Hematopoietic multipotent progenitor cell treated with erythropoietin and hydrocortisone succinate and interleukin-3 and kit ligand, for 4 days (in vitro differentiated cells): ENCODE measurements at regions not wholly inside any gene's neighbourhood (a gene's known extent, or its start where the extent isn't known, plus 50 kb on each side); places are given as distances from the start of the nearest gene placed in this dataset.
"Not testable (repeated sequence)": the region's sequence is repeated elsewhere in the genome, so short reads cannot be mapped to it uniquely, and the experiment has no call there.

ENCODE experiments used
- DNase-seq: peaks from one replicate; pipeline ENCODE4 v3.0.0-alpha.2; 2015

DNA sequence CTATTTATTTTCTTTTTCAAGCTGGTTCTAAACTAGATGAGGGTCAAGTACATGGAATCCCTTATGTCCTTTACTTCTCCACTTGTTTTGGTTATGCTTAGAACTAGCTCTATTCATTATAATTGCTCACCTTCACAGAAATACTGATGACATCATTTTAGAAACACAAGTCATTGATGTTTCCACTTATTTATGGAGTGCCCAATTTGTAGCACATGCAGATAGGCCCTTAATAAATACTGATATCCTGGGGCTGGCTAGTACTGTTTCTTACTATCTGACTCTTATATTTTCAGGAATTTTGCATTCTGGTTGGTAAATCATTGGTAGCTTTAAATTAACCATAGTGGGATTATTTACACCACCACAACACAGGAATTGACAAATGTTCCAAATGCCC, 112.2 kb downstream of the NAA11 start:
- no peak for DNase-seq

DNA sequence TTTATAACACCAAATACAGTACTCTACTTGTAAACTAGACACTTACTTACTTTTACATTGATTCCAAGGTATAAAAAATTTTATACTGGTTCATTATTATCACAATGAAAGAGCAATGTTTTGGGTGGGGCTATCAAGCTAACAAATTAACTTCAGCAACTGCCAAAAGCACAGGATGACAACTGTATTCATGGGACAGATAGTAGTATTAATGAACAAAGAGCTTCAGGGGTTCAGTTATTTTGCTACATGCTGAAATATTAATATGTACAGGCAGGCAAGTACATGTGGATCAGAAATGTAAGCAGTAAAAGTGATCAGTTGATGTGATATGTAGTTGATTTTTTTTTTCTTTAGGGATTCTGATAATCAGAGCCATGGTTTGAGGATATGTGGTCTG, 112.9 kb downstream of the NAA11 start:
- DNase-seq: no peak

DNA sequence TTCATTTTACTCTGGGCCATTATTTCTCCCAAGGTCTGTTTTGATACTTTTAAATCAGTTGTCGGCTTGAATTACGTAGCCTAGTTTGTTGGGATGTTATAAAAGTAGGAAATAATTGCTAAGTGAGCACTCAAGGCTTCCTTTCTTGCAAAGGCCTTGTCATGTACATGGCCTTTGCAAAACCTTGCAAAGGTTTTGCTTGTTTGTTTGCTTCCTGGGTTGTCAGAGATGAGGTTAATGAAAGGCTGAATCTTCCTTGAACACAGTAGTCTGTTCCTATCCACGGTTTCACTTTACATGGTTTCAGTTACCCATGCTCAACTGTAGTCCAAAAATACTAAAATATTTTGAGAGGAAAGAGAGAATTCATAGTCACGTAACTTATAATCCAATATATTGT, 113.5 kb downstream of the NAA11 start:
- no peak for DNase-seq

DNA sequence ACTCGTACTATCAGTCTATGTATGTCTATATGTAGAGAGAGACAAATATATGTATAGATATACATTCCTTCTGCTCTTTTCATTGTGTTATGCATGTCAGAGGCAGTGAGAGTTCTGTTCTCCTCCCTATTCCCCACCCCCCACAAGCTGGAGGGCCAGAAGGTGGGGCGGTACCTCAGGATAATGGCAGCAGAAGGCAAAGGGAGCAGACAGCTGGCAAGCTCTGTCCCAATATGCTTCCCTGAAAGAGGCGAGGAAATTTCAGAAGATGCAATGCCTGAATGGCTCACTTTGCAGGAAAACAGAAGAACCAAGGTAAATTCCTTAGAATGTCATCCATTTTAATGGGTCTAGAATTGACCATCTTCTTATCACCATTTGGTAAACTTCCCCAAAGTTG, 114.4 kb downstream of the NAA11 start:
- DNase-seq: no peak

DNA sequence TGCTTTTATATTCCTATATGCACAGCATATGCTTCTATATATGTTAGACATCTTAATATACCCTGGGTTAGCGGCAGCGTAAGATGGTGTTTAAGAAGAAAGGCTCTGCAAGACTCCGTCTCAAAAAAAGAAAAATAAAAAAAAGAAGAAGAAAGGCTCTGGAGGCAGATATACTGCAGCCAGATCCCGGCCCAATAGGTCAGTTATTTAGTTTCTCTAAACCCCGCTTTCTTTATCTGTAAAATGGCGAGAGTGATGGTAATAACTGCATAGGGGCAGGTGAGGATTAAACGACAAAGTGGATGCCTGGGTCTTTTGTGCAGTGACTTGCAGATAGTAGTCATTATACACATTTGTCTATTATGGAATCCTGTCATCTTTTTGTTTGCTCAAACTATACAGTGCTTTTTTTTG, 115.2 kb downstream of the NAA11 start:
- DNase-seq: no peak

DNA sequence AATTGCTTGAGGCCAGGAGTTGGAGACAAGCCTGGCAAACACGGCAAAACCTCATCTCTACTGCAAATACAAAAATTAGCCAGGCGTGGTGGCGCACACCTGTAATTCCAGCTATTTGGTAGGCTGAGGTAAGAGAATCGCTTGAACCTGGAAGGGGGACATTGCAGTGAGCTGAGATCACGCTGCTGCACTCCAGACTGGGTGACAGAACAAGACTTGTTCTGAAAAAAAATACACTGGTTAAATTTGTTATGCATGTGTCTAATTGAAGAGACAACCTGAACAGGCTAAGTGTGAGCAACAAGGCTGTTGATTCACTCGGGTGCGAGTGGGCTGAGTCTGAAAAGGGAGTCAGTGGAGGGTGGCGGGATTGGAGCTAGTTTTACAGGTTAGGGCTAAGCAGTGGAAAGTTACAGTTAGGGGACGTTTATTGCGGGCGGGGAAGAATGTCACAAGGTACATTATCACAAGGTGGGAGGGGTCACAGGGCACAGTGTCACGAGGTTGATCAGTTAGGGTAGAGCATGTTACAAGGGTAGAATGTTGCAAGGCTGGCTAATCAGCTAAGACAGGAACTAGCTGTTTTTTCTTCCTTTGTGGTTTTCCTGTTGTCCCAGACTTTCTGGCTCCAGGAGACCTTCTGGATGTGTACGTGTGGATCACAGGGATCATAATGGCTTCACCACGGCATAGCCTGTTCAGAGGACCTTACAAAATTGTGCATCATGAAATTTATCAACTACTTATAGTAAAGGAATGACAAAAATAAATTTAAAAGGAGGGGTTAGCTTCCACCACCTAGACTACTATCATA, 115.8 kb downstream of the NAA11 start:
- DNase-seq: peak; percentile 94

DNA sequence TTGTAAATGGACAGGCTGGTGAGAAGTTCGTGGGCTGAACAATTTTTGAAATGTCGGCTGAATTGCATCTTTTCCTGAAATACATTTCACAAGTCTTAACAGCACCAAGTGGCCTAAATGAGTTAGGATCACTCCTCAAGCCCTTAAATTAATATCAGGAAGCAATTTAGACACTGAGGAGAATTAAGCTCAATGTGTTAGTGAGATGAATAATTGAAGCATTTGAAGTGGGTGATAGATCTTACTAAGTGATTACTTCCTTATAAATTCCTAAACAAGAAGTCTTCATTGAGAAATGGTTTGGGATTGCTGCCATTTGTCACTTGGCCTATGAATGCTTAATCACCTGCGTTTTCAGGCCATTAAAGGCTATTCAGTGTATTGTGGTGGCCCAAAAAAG, 116.8 kb downstream of the NAA11 start:
- DNase-seq: no peak

DNA sequence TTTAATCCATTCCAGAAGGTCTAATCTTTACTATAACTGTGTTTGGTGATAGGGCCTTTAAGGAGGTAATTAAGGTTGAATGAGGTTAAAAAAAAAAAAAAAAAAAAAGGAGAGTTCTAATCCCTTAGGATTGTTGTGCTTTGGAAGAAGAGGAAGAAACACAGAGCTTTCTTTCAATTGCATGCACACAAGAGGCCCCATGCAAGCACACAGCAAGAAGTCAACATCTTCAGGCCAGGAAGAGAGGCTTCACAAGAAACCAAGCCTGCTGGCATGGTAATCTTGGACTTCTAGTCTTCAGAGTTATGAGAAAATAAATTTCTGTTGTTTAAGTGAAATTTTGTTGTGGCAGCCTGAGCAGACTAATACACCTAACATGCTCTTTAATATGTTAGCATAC, 118.6 kb downstream of the NAA11 start:
- DNase-seq: no peak

DNA sequence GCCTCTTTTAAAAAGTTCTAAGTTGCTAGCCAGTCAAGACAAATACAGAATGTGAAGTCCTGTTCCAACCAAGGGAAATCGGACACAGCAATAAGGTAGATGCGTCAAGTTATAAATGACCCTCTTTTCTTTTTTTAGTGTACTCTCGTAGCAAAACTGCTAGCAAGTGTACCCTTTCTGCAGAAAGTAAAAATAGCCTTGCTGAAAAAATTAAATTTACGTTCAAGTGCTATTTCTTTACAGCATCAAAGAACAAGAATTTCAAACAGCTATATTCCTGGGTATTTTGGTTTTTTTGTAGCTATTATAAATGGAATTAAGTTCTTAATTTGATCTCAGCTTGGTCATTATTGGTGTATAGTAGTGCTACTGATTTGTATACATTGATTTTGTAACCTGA, 119.2 kb downstream of the NAA11 start:
- no peak for DNase-seq

DNA sequence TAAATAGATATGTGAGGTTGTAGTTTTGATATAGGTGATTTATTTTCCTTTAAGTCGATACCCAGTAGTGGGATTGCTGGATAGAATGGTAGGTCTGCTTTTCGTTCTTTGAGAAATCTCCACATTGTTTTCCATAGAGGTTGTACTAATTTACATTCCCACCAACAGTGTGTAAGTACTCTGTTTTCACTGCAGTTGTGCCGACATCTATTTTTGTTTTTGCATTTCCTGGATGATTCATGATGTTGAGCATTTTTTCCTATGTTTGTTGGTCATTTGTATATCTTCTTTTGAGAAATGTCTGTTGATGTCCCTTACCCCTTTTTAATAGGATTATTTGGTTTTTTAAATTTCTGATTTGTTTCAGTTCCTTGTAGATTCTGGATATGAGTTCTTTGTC, 120.7 kb downstream of the NAA11 start:
- no peak for DNase-seq

DNA sequence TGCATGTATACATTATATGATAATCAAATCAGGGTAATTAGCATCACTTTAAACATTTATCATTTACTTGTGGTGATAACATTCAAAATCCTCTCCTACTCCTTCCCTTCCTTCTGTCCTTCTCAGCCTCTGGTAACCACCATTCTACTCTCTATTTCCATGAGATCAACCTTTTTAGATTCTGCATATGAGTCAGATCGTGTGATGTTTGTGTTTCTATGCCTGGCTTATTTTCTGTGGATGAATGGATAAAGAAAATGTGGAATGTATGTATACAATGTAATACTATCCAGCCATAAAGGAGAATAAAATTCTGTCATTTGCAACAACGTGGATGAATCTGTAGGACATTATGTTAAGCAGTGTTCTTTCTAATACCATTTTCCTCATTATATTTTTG, 123.9 kb downstream of the NAA11 start:
- no peak for DNase-seq

DNA sequence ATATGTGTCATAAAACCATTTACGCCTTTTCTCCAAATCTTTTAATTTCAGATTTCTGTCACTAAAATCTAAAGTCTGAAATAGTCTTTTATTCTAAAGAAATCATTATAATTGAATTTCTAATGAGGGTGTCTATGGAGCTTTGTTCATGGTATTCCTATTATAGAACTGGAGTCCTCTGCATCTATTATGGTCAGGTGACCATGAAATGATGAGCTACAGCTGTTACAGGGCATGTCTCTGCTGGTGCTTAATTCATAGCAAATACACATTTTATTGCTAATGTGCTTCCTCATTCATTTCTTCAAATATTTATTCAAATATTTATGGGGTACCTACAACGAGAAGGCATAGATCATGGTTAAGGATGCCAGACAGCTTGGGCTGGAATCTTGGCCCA, 126.1 kb downstream of the NAA11 start:
- DNase-seq: no peak

DNA sequence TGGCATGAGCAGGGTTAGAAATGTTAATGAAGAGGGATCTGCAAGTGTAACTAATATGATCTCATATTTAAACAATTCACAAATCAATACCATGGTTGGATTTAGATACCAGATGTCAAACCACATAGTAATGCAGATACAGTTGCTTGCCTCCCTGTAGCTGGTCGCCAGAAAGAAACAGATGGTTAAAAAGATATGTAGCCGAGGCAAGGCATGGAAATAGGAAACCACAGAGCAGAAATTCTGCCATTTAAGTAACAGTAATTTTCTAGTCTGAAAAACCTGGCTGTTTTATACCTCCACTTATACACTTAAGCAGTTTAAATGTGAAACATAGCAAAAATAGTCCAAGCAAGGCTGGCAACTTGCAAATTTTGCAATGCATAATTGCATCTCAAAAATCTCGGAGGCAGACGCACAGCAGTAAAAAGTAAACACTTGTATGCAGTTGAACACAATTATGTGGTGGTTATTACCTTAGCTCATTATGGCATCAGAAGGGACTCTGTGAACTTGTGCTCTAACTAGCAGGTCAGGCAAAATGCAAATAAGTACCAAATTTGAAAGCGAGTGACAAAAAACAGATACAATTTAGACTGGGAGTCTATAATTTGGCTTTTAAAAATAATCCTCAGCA, 126.8 kb downstream of the NAA11 start:
- DNase-seq: peak; percentile 88

DNA sequence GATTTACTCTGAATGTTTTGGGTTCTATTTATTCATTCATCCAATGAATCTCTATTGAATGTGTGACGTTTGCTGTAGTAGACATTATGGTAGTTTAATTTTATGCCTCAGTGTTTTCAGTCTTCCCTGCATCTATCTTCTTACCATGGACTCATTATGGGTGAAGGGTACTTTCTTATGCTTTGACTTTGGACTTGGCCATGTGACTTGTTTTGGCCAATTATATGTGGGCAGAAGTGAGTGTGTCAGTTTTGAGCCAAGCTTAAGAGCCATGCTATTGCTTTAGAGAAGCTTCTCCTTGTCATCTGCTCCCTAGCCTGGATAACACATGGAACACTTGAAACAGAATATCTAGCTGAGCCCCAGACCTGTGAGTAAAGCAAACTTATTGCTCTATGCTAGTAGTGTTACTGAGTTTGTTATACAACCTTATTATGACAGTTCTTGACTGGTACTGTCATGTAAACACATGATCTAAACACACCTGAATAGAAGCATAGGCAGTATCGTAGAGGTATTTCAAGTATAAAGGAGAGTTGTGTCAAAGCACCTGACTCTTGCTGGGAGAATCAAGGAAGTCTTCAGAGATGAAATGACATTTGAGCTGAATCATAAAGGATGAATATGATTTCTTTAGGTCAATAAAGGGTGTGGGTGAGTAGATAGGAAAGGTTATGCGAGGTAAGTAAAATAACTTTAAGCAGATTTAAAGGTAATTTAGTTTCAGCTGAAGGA, 128.4 kb downstream of the NAA11 start:
- no peak for DNase-seq

DNA sequence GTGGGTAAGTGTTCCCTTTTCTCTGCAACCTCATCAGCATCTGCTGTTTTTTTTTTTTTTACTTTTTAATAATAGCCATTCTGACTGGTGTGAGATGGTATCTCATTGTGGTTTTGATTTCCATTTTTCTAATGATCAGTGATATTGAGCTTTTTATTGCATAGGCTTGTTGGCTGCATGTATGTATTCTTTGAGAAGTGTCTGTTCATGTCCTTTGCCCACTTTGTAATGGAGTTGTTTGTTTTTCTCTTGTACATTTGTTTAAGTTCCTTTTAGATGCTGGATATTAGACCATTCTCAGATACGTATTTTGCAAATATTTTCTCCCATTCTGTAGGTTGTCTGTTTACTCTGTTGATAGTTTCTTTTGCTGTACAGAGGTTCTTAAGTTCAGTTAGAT, 134.6 kb downstream of the NAA11 start:
- DNase-seq: not testable (repeated sequence)

DNA sequence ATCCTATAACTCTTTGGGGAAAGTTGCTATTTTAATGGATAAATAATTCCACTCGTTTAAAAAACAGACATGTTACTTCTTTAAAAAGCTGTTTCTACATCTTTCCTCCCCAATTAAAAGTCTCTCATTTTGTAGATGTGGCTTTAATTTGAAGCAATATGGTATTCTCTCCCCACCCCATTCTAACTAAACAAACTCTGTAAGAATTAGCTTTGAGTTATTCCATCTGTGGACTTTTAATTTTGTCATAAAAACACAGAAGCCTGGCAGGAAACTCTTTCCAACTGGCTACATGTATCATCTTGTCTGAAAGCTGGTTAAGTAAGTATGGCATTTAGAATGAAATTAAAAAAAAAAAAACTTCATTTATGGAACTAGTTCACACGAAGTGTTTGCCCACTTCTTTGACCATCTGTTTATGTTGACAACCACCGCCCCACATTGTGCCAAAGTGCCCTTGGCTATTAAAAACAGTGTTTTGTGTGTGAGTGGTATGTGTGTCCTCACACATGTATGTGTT, 140.3 kb downstream of the NAA11 start:
- no peak for DNase-seq

DNA sequence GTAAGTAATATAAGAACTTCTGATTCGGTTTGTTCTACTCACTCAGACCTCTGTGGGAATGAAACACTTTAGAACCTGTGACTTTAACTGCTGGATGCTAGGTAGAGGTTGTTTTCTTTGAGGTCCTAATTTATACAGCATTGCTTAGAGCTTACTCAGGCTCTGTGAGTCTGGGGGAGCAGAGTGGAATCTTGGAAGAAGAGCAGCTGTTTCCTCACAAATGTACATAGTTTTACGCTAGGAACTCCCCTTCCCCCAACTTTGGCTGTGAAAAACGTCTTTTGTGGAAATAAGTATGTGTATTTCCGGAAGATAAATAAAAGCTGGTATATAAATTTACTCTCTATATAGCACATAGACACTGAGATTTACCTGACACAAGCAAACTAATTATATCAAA, 141.4 kb downstream of the NAA11 start:
- DNase-seq: no peak

DNA sequence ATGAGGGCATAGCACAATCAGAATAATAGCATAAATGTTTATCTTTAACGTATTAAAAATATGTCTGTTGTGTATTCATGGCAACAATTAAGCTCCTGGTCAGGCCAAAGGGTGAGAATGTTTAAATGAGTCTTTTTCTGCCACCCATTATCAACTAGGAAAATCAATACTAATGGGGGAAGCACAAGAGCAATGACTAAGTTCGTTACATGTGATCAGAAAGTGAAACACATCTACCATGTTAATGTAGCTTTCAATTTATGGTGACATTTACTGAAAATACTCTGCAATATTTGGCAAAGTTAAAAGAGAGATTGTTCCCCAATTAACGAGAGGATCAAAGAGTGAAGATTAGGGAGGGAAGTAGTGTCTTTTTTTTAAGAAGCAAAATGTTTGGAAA, 143.7 kb downstream of the NAA11 start:
- DNase-seq: no peak

DNA sequence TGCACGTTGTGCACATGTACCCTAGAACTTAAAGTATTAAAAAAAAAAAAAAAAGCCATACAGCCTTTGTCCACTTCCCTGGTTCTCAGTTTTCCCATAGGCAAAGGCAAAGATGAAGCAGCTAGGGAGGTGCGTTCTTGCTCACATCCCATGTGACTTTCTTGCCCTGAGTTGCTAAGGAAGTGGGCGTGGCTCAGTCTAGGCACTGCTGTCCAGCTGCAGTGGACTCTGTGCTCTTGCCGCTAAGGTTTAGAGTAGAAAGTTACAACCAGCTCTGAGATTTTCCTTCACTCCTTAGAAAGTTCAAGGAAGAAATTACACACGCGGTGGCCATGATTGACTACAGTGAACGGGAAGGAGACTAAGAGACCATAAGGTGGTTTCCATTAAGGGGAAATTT, 144.7 kb downstream of the NAA11 start:
- DNase-seq: no peak

DNA sequence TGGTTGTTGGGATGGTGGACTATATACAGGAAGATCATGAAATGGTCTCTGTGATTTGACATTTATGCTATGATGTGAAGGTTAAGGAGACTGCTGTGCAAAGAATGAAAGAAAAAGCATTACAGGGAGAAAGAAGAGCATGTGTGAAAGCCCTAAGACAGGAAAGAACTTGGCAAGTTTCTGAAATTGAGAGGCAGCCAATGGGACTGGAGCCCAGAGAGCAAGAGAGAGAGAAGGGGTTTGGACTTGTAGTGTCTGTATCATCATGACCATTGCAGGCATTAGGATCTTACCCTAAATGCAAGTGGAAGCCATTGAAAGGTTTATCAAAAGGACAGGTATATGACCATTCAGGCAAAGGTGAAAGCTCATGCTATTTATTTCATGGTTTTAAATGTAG, 147.1 kb downstream of the NAA11 start:
- no peak for DNase-seq

DNA sequence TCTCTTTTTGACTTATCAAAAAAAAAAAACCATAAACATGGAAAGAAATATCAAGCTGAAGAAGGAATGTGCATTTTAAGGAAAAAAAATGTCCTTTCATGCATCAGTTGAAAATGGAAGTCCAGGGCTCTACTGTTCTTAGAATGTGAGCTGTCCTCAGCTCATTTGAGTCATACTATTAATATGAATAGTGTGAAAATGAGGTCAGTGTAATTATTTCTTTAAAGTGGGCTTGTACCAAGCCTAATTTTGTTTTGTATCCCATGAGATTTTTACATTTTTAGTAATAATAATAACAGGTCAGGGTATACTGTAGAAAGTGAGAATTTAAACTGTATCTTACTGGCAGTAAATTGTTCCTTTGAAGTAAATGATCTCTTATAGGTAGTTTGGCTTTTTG, 148.5 kb downstream of the NAA11 start:
- no peak for DNase-seq

DNA sequence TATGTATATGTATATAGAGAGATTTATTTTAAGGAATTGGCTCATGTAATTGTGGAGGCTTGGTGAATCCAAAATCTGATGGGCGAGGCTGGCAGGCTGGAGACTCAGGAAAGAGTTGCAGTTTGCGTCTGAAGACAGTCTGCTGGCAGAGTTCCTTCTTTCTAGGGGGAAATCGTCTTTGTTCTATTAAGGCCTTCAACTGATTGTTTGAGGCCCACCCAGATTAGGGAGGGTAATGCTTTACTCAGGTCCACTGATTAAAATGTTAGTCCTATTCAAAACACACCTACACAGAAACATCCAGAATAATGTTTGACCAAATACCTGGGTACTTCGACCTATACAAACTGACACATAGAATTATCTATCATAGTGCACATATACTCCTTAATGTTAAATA, 149.5 kb downstream of the NAA11 start:
- DNase-seq: no peak

DNA sequence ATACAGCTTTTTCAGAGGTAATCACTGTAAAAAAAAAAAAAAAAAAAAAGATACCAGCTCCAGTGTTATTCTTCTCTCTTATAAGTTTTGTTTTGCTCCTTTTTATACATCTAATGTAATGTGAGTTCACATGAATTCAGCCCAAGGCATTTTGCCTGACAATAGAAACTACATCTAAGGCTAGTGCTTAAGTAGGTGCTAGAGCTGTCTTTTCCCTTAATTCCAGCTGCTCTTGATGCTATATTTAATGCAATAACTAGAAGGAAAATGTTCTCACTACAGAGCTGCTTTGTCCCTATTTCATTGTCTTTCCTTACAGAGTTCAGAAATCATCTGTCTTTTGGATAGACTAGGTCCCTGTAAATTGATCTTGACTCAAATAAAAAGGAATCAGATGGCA, 150.1 kb downstream of the NAA11 start:
- DNase-seq: no peak
